RWPE1 (cell line): ENCODE measurements at regions not wholly inside any gene's neighbourhood (a gene's known extent, or its start where the extent isn't known, plus 50 kb on each side); places are given as distances from the start of the nearest gene placed in this dataset.
"Not testable (repeated sequence)": the region's sequence is repeated elsewhere in the genome, so short reads cannot be mapped to it uniquely, and the experiment has no call there.

ENCODE experiments used
- CTCF ChIA-PET: fragments of 350-600 bp; sonication (Branson Sonifier 250); formaldehyde crosslinking; extraction: SDS; loops from one replicate; lab custom pipeline; 2021; lab: Yijun Ruan, JAX
- POLR2A ChIA-PET: fragments of 400-600 bp; formaldehyde crosslinking; extraction: SDS; loops from one replicate; lab custom pipeline; 2020; ENCODE audit warnings: antibody characterized with exemption; ENCODE audit not compliant: low non-redundant PET; lab: Yijun Ruan, JAX
- DNase-seq: peaks from one replicate; pipeline ENCODE4 v3.0.0; 2012; ENCODE audit warnings: low spot score
- H3K27ac ChIP-seq: fragments of 450-650 bp; 2 replicates; pipeline ENCODE4 v1.5.1; 2017

GRCh38 chr1:206256935-206257334, 53.6 kb downstream of the SRGAP2 start:
- POLR2A ChIA-PET, DNase-seq, CTCF ChIA-PET: not testable (repeated sequence)

GRCh38 chr1:206261473-206261872, 58.1 kb downstream of the SRGAP2 start:
- POLR2A ChIA-PET, DNase-seq, CTCF ChIA-PET, H3K27ac ChIP-seq: not testable (repeated sequence)

More at GRCh38 chr1:206256935-206257334, 53.6 kb downstream of the SRGAP2 start:
- not testable (repeated sequence) for H3K27ac ChIP-seq

DNA sequence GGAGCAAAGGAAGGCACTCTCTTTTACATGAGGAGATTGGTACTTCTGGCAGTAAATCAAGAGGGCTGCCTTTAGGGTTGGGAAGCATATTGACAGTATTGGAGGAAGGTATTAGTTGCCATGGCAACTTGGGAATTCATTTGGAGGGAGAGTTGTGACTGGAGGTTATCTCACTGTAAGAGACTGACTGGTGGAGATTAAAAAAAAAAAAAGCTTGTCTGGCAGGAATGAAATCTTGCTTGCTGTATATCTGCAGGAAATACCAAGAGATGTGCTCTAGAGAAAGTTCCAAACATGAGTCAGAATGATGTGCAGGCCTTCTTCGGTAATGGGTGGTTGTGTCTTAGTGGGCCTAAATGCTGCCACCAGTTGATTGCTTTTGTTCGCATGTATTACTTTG, 59.1 kb downstream of the SRGAP2 start:
- H3K27ac ChIP-seq, POLR2A ChIA-PET, CTCF ChIA-PET, DNase-seq: not testable (repeated sequence)

GRCh38 chr1:206264916-206265315, 61.6 kb downstream of the SRGAP2 start:
- H3K27ac ChIP-seq, CTCF ChIA-PET, DNase-seq, POLR2A ChIA-PET: not testable (repeated sequence)

- POLR2A ChIA-PET, CTCF ChIA-PET, H3K27ac ChIP-seq, DNase-seq: not testable (repeated sequence)
Observed at GRCh38 chr1:206271153-206271552, 67.8 kb downstream of the SRGAP2 start.

DNA sequence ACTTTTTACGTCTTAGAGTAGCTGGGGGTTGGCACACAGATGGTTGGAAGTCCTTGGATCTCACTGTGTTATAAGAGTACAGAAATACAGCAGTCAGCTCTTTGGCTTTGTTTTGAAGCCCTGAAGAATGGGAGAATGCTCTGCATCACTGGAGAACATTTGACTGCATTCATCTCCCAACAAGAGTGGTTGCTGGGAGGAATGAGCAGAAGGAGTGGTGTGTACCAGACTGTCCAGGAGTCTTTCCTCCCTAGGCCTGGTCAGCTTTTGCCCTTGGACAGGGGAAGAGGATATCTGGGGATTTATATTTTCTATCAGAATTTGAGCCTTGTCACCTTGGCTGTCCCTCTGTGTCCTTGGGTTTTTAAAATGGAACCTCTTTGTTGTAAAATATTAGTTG, 69.8 kb downstream of the SRGAP2 start:
- POLR2A ChIA-PET, CTCF ChIA-PET, DNase-seq, H3K27ac ChIP-seq: not testable (repeated sequence)

DNA sequence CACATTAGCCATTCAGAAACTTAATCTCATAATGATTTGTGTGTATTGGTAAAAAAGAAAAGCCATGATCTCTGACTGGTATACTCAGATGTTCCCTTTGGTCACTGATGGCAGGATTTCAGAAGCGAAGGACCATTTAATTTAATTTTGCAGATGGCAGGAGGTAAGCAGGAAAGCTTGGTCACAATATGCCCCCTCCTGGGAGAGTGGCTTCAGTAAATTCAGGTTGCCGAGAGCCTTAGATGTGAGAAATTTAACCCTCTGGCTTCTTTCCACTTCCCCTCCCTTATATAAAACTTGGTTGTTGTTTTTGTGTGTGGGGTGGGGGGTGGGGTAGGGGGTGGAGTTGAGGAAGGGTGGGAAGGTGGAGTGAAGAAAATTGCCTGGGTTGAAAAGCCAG, 72.8 kb downstream of the SRGAP2 start:
- DNase-seq, CTCF ChIA-PET, POLR2A ChIA-PET, H3K27ac ChIP-seq: not testable (repeated sequence)

DNA sequence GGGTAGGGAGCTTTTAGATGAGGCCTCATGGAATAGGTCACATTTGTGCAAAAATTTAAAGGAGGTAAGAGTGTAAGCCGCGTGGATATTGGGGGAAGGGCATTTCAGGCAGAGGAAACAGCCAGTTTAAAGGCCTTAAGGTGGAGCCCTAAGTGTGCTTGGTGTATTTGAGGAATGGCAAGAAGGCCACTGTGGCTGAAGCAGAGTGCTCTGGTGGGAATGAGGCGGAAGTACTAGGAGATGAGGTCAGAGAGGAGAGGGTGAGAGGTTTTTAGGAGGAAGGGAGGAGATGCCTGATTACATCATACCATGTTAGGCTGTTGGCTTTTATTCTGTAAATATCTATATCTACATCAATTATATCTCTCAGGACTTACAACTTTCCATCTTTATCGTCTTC, 75.3 kb downstream of the SRGAP2 start:
- H3K27ac ChIP-seq, POLR2A ChIA-PET, DNase-seq, CTCF ChIA-PET: not testable (repeated sequence)

DNA sequence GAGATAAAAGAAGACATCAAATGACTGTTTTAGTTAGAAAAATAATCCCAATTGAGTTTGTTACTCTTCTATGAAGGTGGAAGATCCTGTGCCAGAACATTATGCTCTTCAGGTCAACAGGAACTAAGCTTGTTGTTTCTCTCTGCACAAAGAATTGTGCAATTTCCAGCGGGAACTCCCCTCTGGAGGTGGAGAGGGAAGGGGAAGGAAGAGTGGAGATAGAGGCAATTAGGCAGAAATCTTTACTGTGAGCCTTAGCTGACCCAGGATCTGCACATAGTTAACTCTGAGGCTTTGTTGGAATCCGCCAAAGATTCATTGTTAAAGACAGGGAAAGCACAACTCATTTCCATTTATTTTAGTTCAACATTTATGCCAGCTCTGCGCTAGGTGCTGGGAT, 77.3 kb downstream of the SRGAP2 start:
- CTCF ChIA-PET, DNase-seq, POLR2A ChIA-PET, H3K27ac ChIP-seq: not testable (repeated sequence)

- POLR2A ChIA-PET, DNase-seq, H3K27ac ChIP-seq, CTCF ChIA-PET: not testable (repeated sequence)
Observed at GRCh38 chr1:206281912-206282654, 78.7 kb downstream of the SRGAP2 start.

DNA sequence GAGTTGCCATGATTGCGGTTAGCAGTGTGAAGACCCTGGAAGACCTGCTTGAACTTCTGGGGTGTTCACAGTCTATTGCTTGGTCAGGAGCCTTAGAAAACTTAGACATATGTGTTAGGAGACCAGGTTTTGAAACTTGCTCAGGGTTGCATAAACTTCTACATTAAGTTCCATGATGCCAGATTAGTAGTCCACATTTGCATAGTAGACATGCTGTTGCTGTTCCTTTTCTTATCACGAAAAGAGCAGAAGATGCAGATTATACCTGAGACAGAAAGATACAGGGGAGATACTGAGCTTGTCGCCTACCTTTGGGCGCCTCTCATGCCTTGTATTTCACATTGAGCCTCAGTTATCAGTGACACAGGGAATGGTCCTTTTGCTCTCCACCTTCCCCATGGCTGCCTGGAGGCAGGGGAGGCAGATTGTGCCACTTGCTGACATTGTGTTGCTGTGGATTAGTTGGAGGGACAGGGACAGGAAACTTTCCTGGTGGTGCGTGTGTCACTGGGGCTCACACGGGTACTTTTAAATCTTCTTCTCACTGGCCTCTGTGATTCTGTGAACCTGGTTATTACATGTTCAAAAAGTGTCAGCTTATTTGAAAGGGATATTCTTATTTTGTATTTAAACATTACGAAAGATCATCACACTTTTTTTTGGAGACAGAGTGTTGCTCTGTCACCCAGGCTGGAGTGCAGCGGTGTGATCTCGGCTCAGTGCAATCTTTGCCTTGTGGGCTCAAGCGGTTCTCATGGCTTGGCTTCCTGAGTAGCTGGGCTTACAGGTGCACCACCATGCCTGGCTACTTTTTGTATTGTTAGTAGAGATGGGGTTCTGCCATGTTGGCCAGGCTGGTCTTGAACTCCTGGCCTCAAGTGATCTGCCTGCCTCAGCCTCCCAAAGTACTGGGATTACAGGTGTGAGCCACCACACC, 82.0 kb downstream of the SRGAP2 start:
- CTCF ChIA-PET, DNase-seq, H3K27ac ChIP-seq, POLR2A ChIA-PET: not testable (repeated sequence)

DNA sequence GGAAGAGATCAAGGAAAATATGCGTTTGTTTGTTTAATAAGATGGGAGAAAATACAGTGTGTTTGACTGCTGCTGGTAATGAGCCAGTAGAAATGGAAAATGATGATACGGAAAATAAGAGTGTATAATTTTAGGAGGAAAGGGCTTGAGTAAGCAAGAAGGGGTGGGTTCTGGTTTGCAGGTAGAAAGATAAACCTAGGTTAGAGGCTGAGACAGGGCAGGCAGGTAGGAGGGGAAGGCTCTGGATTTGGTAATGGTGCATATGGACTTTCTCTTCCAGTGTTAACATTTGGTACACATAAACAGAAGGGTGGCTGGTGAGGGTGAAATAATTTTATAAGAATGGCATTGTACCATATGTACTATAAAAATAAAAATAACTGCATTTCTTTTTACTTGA, 84.4 kb downstream of the SRGAP2 start:
- DNase-seq, H3K27ac ChIP-seq, CTCF ChIA-PET, POLR2A ChIA-PET: not testable (repeated sequence)

DNA sequence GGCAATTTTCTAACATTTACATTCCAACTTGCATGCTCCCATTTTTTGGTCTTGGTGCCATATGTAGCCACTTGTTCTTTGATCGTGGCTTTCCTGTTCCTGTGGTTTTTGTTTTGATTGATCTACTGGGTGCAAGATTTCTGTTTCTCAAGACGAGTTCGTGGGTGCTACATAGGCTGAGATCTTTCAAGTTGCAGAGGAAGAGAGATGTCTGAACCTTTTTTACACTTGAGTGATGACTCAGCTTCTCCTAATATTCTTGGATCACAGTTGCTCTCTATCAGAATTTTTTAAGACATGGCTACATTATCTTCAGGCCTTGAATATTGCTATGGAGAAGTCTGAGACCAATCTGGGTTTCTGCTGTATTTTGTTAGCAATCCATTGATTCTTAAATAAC, 85.1 kb downstream of the SRGAP2 start:
- CTCF ChIA-PET, DNase-seq, H3K27ac ChIP-seq, POLR2A ChIA-PET: not testable (repeated sequence)

DNA sequence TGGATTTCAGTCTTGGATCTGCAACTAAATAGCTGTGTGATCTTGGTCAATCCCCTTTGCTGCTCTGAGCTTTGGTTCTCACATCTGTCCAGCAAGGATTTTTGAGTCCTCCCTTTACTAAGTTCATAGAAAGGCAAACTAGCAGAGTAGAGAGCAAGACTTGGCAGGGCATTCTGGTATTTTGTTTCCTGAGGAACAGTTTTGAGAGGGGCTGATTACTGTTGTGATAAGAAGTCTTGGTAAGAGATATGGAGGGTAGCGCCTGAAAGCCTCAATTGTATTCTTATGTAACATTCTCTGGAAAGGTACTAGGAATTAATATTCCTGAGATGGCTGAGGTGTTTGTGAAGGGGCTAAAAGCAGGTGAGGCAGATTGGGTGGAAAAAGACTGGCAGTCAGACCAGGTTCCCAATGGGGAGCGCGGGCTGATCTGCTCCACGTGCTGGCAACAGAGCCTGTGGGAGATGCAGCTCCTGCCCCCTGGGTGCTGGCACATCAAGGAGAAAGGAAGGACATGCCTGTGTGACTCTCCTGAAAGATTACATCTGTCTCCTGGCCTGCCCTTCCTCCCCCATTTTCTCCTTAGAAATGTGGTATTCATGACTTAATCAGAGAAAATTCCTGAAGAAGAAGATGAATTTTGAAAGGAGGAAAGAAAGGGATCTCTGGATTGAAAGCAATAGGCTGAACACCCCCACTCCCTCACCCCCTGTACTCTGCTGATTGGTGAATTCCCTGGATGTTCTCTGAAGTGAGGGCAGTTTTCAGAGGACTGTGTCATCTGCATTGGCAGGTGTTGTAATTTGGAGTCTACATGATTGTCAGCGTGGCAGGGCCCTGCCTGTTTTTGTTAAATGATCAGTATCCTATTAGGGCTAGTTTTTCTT, 94.0 kb downstream of the SRGAP2 start:
- DNase-seq, POLR2A ChIA-PET, CTCF ChIA-PET, H3K27ac ChIP-seq: not testable (repeated sequence)

DNA sequence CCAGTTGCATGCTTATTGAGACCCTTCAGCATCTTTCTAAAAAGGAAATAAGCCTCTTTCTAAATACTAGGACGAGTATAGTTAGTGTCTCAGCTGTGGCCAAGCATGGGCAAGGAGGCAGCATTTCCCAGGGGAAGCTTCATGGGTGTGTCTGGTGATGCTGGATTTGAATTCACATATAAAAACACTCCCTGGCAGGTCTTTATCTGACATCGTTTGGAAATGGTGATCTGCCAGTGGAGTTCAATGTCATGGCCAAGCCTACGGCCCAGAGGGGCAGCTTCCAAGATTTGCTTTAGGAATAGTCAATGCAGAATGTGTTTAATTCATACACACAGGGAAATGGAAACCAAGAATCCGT, 94.7 kb downstream of the SRGAP2 start:
- DNase-seq, POLR2A ChIA-PET, CTCF ChIA-PET: not testable (repeated sequence)

GRCh38 chr1:206299181-206299791, 95.9 kb downstream of the SRGAP2 start:
- DNase-seq, POLR2A ChIA-PET, CTCF ChIA-PET, H3K27ac ChIP-seq: not testable (repeated sequence)

More for the DNA sequence above, 94.7 kb downstream of the SRGAP2 start:
- not testable (repeated sequence) for H3K27ac ChIP-seq
